ENCODE measurements at regions not wholly inside any gene's neighbourhood (a gene's known extent, or its start where the extent isn't known, plus 50 kb on each side); places are given as distances from the start of the nearest gene placed in this dataset.

DNA sequence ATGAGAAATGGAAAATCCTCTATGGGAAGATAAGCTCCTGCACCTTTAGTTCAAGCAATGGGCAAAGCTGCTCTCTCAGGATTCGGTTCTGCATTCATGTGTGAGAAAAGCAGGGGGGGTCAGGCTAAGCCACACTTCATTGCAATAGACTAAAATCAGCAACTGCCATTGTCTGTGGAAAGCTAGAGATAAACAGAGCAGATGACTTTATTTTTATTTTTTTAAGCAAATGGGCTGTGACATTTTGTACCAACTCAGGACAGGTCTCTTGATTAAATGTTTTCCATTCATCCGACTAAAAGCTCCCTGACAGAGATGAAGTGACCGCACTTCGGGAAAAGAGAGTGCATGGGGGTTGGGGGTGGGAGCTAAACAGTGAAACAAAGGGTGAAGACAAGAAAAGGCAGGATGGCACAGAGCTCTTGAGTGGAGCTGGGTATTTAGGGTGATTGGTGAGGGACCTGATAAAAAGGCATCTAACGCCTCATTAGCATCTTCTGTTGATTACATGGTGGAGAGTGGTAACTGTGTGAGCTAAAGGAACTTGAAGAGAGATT lies 987.4 kb downstream of the TUSC7 start:
- H3K27ac ChIP-seq = no peak overlapping the region
- H3K27me3 ChIP-seq (ENCODE audit: low read depth) = no peaks in the 10 kb centered on the region
- H3K4me1 ChIP-seq = peaks cover 7% of the 10 kb centered on the region
- no peak overlapping the region for H3K4me3 ChIP-seq
- H3K36me3 ChIP-seq = no peaks in the 10 kb centered on the region
- H3K9me3 ChIP-seq = no peaks in the 10 kb centered on the region
- ATAC-seq = no peak
- TF ChIP-seq, protein P1, sequence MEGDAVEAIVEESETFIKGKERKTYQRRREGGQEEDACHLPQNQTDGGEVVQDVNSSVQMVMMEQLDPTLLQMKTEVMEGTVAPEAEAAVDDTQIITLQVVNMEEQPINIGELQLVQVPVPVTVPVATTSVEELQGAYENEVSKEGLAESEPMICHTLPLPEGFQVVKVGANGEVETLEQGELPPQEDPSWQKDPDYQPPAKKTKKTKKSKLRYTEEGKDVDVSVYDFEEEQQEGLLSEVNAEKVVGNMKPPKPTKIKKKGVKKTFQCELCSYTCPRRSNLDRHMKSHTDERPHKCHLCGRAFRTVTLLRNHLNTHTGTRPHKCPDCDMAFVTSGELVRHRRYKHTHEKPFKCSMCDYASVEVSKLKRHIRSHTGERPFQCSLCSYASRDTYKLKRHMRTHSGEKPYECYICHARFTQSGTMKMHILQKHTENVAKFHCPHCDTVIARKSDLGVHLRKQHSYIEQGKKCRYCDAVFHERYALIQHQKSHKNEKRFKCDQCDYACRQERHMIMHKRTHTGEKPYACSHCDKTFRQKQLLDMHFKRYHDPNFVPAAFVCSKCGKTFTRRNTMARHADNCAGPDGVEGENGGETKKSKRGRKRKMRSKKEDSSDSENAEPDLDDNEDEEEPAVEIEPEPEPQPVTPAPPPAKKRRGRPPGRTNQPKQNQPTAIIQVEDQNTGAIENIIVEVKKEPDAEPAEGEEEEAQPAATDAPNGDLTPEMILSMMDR (IDR thresholded peaks at IDR 0.05) = no peak
- intact Hi-C loops (cut with DNase I) = no loop called here
- DNase-seq = no peak

DNA sequence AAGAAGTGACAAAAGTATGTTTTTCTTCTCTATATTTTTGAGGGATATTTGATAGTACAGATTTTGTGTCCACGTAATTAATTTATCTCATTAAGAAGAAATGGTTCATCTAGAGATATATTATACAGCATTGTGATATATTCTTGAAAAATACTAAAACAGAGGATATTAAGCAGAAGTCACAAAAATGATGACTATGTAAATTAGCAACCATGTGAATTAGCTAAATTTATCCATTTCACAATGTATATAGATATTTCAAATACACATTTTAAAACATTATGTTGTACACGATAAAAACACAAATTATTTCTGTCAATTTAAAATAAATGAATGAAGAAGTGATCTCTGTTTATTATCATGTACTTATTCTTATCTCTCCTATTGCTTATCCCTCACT lies 989.5 kb downstream of the TUSC7 start:
- TF ChIP-seq, protein P1 (IDR thresholded peaks at IDR 0.05) = no peak
- H3K9me3 ChIP-seq = no peaks in the 10 kb centered on the region
- intact Hi-C loops (cut with DNase I) = no loop called here

DNA sequence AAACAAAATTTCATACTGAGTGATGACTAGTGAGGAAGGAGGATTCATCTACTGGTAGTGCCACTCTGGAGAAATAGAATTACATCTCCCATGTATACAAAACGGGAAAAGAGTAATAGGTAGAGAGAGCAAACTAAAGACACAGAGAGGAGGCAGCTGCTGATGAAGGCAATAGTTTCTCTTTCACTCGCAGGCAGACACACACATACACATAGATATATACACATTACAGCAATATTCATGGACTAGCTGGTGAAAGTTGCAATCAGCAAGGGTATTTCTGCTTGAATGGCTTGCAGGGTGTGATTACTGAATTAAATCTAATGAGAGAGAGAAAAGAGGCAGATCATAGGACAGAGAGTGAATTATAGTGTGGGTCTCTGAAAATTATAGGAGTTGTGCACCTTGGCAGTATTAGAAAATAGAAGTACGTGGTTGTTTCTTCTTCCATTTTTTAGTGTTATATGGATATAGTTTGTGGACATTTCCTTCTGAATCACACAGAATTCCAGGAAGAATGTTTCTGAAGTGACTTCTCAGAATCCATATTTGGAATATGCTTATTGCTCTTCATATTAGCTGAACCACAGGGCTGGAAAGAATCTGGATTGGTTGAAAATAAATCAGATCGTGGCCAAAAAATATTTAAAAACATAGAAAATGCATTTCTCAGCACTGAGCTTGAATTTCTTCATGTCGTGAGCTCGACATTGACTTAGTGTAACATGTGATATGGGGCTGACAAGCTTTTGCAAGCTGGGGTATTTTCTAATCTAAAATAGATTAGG lies 991.2 kb downstream of the TUSC7 start:
- Histone ChIP-seq H3K9me3 (no peaks in the 10 kb centered on the region), H3K27me3 (ENCODE audit: low read depth) (no peaks in the 10 kb centered on the region), H3K4me3 (no peak overlapping the region), H3K27ac (no peak overlapping the region), H3K36me3 (no peaks in the 10 kb centered on the region), H3K4me1 (peaks cover 1% of the 10 kb centered on the region)
- TF ChIP-seq, protein P1 (IDR thresholded peaks at IDR 0.05) = no peak
- intact Hi-C loops (cut with DNase I) = no loop called here
- DNase-seq = no peak
- no peak for ATAC-seq

More for the DNA sequence above, 989.5 kb downstream of the TUSC7 start:
- Histone ChIP-seq H3K36me3 (no peaks in the 10 kb centered on the region), H3K4me3 (no peak overlapping the region), H3K27me3 (ENCODE audit: low read depth) (no peaks in the 10 kb centered on the region), H3K27ac (no peak overlapping the region), H3K4me1 (peaks cover 7% of the 10 kb centered on the region)
- DNase-seq = no peak
- ATAC-seq = no peak

DNA sequence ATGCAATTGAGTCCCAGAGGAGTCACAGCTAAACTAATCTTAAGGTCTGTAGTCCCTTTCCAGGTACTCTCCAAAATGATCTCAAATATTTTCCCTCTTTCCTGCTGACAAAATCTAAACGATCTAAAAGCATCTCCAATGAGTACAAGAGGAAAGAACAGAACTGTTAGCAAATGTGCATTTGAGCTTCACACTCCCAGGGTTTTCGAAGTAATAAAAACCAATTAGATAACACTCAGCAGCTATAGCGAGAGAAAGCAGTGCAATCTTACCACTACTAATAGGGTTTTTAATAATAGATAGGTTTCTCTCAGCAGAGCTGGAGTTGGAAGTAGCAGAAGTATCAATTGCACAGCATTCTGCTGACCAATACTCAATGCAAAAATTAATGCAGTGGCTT lies 995.4 kb downstream of the TUSC7 start:
- ATAC-seq = no peak
- no peaks in the 10 kb centered on the region for H3K9me3 ChIP-seq
- H3K4me3 ChIP-seq = no peak overlapping the region
- TF ChIP-seq, protein P1 (IDR thresholded peaks at IDR 0.05) = no peak
- DNase-seq = no peak
- no peaks in the 10 kb centered on the region for H3K27me3 ChIP-seq (ENCODE audit: low read depth)
- no peaks in the 10 kb centered on the region for H3K4me1 ChIP-seq
- H3K36me3 ChIP-seq = no peaks in the 10 kb centered on the region
- intact Hi-C loops (cut with DNase I) = no loop called here
- H3K27ac ChIP-seq = no peak overlapping the region

DNA sequence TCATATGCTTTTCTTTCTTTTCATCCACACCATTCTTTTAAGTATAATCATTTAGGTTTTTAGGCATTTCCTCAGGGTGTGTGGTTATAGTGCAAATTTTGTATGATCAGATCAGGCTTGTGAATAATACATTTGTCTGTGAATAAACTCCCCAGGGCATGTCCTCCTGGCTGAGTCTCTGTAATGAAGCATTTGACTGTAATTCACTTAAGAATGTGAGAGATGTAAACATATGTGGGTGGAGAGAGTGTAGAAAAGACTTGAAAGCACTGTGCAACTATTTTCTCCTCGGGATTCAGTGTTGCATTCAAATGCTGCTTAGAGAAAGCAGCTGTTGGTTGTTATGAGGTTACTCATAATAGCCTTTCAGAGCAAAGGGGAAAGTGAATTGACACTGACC lies 996.5 kb downstream of the TUSC7 start:
- Histone ChIP-seq H3K4me3 (no peak overlapping the region), H3K36me3 (no peaks in the 10 kb centered on the region), H3K27ac (no peak overlapping the region), H3K9me3 (no peaks in the 10 kb centered on the region), H3K27me3 (ENCODE audit: low read depth) (no peaks in the 10 kb centered on the region), H3K4me1 (no peaks in the 10 kb centered on the region)
- intact Hi-C loops (cut with DNase I) = no loop called here
- ATAC-seq (no peak), DNase-seq (no peak)
- TF ChIP-seq, protein P1 (IDR thresholded peaks at IDR 0.05) = no peak

Measured in lower lobe of right lung (tissue), 2 donors.